H1 (cell line): ENCODE measurements at regions not wholly inside any gene's neighbourhood (a gene's known extent, or its start where the extent isn't known, plus 50 kb on each side); places are given as distances from the start of the nearest gene placed in this dataset.

Source experiments
- CTCF ChIA-PET: fragments of 300-600 bp; sonication (Branson Sonifier 250); formaldehyde crosslinking; loops from one replicate; lab custom pipeline; 2021; ENCODE audit not compliant: partially characterized antibody; lab: Charles Lee
- POLR2A ChIA-PET: fragments of 300-600 bp; sonication (Branson Sonifier 250); formaldehyde crosslinking; loops from one replicate; lab custom pipeline; 2021; ENCODE audit warnings: inconsistent platforms; ENCODE audit not compliant: partially characterized antibody; lab: Charles Lee
- DNase-seq, 2 experiments: peaks; one replicate each; pipeline versions ENCODE4 v3.0.0 to v3.0.0-alpha.2; 2010 to 2022; ENCODE audit warnings: low spot score in 2 of 2, low read depth in 1 of 2, mixed read lengths in 1 of 2
- FAIRE-seq: peaks from 2 replicates; lab custom pipeline; 2011; peaks lifted over from hg19 to GRCh38; lab: Jason Lieb, UNC
- H2AFZ ChIP-seq: 2 replicates; pipeline ENCODE4 v1.8.1; 2012; ENCODE audit warnings: low read length, inconsistent platforms
- H2AK5ac ChIP-seq: 2 replicates; pipeline ENCODE4 v1.6.1; 2013; ENCODE audit warnings: low read depth, low read length
- H2BK120ac ChIP-seq: replicated peaks from 2 replicates; pipeline ENCODE3; 2013; ENCODE audit warnings: low read depth, low read length, inconsistent platforms
- H2BK12ac ChIP-seq: 2 replicates; pipeline ENCODE4 v1.6.1; 2013; ENCODE audit warnings: low read depth, low read length
- H2BK15ac ChIP-seq: 2 replicates; pipeline ENCODE4 v1.6.1; 2013; ENCODE audit warnings: low read length
- H2BK20ac ChIP-seq: 2 replicates; pipeline ENCODE4 v1.6.1; 2013; ENCODE audit warnings: low read length
- H2BK5ac ChIP-seq: 2 replicates; pipeline ENCODE4 v1.6.1; 2013; ENCODE audit warnings: low read depth, low read length
- H3K14ac ChIP-seq: 2 replicates; pipeline ENCODE4 v1.6.1; 2013; ENCODE audit warnings: inconsistent platforms; ENCODE audit not compliant: insufficient read length
- H3K18ac ChIP-seq: 2 replicates; pipeline ENCODE4 v1.6.1; 2013; ENCODE audit warnings: low read length; ENCODE audit errors: extremely low read depth
- H3K23ac ChIP-seq: 2 replicates; pipeline ENCODE4 v1.6.1; 2013; ENCODE audit warnings: inconsistent platforms; ENCODE audit not compliant: insufficient read length
- H3K23me2 ChIP-seq: 2 replicates; pipeline ENCODE4 v1.6.1; 2013; ENCODE audit warnings: low read depth, low read length
- H3K27ac ChIP-seq: 2 replicates; pipeline ENCODE4 v1.6.1; 2011; ENCODE audit warnings: low read depth, low read length, inconsistent platforms
- H3K27me3 ChIP-seq, 4 experiments: replicated peaks in 1 of 4; 1 replicate in 1 of 4; 2 replicates in 3 of 4; pipeline versions ENCODE4 v1.6.1 to v1.8.1; 2011 to 2013; ENCODE audit warnings: low read length in 3 of 4, mild to moderate bottlenecking in 3 of 4, inconsistent platforms in 2 of 4, mixed read lengths in 2 of 4, moderate library complexity in 1 of 4; ENCODE audit not compliant: control insufficient read depth in 3 of 4, insufficient read depth in 3 of 4; ENCODE audit errors: extremely low read depth in 1 of 4
- H3K36me3 ChIP-seq, 4 experiments: 2 replicates each; pipeline versions ENCODE4 v1.6.1 to v1.8.1; 2011 to 2013; ENCODE audit warnings: mild to moderate bottlenecking in 4 of 4, low read length in 3 of 4, moderate library complexity in 2 of 4, control low read depth in 1 of 4, inconsistent platforms in 1 of 4; ENCODE audit not compliant: insufficient read depth in 4 of 4, control insufficient read depth in 2 of 4
- H3K4ac ChIP-seq: replicated peaks from 2 replicates; pipeline ENCODE3; 2013; ENCODE audit warnings: low read length, low read depth, mixed read lengths, inconsistent platforms; ENCODE audit not compliant: insufficient read length
- H3K4me1 ChIP-seq, 4 experiments: replicated peaks in 1 of 4; 1 replicate in 1 of 4; 2 replicates in 3 of 4; pipeline versions ENCODE4 v1.6.1 to v1.8.1; 2011 to 2013; ENCODE audit warnings: low read length in 3 of 4, inconsistent platforms in 2 of 4, mixed read lengths in 1 of 4; ENCODE audit not compliant: insufficient read depth in 4 of 4, control insufficient read depth in 3 of 4
- H3K4me2 ChIP-seq, 2 experiments: 2 replicates each; pipeline versions ENCODE4 v1.6.1 to v1.8.1; 2011 to 2013; ENCODE audit warnings: low read depth in 2 of 2, low read length in 2 of 2, control low read depth in 1 of 2, inconsistent platforms in 1 of 2, mild to moderate bottlenecking in 1 of 2; ENCODE audit not compliant: insufficient read depth in 1 of 2
- H3K4me3 ChIP-seq, 4 experiments: fragments of 200-600, 300-600 bp in 1 of 4; sonication (generic), shearing (Covaris generic), sonication (Bioruptor Twin) in 1 of 4; 2 replicates each; pipeline versions ENCODE4 v1.5.1 to v1.8.1; 2011 to 2016; ENCODE audit warnings: low read length in 4 of 4, low read depth in 3 of 4, control low read depth in 2 of 4, inconsistent platforms in 2 of 4, mild to moderate bottlenecking in 2 of 4, mixed read lengths in 1 of 4, moderate library complexity in 1 of 4; ENCODE audit not compliant: insufficient read depth in 2 of 4; ENCODE audit errors: extremely low read depth in 1 of 4
- H3K56ac ChIP-seq: replicated peaks from 2 replicates; pipeline ENCODE3; 2013; ENCODE audit warnings: low read depth, mild to moderate bottlenecking, mixed read lengths, low read length, inconsistent platforms; ENCODE audit not compliant: insufficient read length
- H3K79me1 ChIP-seq: 2 replicates; pipeline ENCODE4 v1.6.1; 2013; ENCODE audit warnings: low read depth, low read length, control low read depth
- H3K79me2 ChIP-seq, 2 experiments: 2 replicates each; pipeline versions ENCODE4 v1.6.1 to v1.8.1; 2012 to 2013; ENCODE audit warnings: low read length in 2 of 2, mild to moderate bottlenecking in 2 of 2, inconsistent platforms in 1 of 2; ENCODE audit not compliant: insufficient read depth in 2 of 2, control insufficient read depth in 1 of 2
- H3K9ac ChIP-seq, 4 experiments: replicated peaks in 1 of 4; 1 replicate in 1 of 4; 2 replicates in 3 of 4; pipeline versions ENCODE4 v1.6.1 to v1.8.1; 2011 to 2013; ENCODE audit warnings: low read depth in 3 of 4, low read length in 3 of 4, control low read depth in 2 of 4, mild to moderate bottlenecking in 2 of 4, moderate library complexity in 2 of 4, inconsistent platforms in 1 of 4; ENCODE audit errors: extremely low read depth in 1 of 4
- H3K9me3 ChIP-seq, 2 experiments: 2 replicates each; pipeline versions ENCODE4 v1.6.1 to v1.8.1; 2012 to 2013; ENCODE audit warnings: mild to moderate bottlenecking in 2 of 2, moderate library complexity in 2 of 2, control low read depth in 1 of 2, inconsistent platforms in 1 of 2, low read depth in 1 of 2, low read length in 1 of 2, mixed read lengths in 1 of 2; ENCODE audit not compliant: insufficient read depth in 2 of 2
- H4K20me1 ChIP-seq, 2 experiments: replicated peaks in 1 of 2; 2 replicates each; pipeline versions ENCODE3 to v1.8.1; 2011 to 2013; ENCODE audit warnings: inconsistent platforms in 2 of 2, low read length in 2 of 2, mild to moderate bottlenecking in 1 of 2; ENCODE audit not compliant: insufficient read depth in 2 of 2, control insufficient read depth in 1 of 2
- H4K5ac ChIP-seq: 2 replicates; pipeline ENCODE4 v1.6.1; 2013; ENCODE audit warnings: low read length, low read depth, mixed read lengths, inconsistent platforms; ENCODE audit not compliant: insufficient read length
- H4K8ac ChIP-seq: 2 replicates; pipeline ENCODE4 v1.8.0; 2013; ENCODE audit warnings: mild to moderate bottlenecking, moderate library complexity, low read length, inconsistent platforms; ENCODE audit not compliant: insufficient read depth; ENCODE audit errors: extremely low read depth
- H4K91ac ChIP-seq: replicated peaks from 2 replicates; pipeline ENCODE3; 2013; ENCODE audit warnings: low read length, mixed read lengths, inconsistent platforms; ENCODE audit not compliant: insufficient read length
- BACH1 ChIP-seq: IDR thresholded peaks from 2 replicates; pipeline ENCODE4 v1.6.1; 2012; ENCODE audit warnings: low read length, improper control_type of control experiment
- CHD2 ChIP-seq: IDR thresholded peaks from 2 replicates; pipeline ENCODE4 v1.6.1; 2012; ENCODE audit warnings: low read length, improper control_type of control experiment
- KDM1A ChIP-seq: fragments of 200-600, 300-600 bp; sonication (generic); IDR thresholded peaks from 2 replicates; pipeline ENCODE4 v1.7.1; 2016; ENCODE audit warnings: mild to moderate bottlenecking, low read length, borderline replicate concordance
- KDM5A ChIP-seq: fragments of 200-600 bp; IDR thresholded peaks from 2 replicates; pipeline ENCODE4 v1.7.1; 2012; ENCODE audit warnings: mild to moderate bottlenecking, low read length, inconsistent platforms, mixed read lengths
- NRF1 ChIP-seq: IDR thresholded peaks from 2 replicates; pipeline ENCODE4 v1.6.1; 2011; ENCODE audit warnings: mild to moderate bottlenecking, low read depth, low read length, improper control_type of control experiment
- PHF8 ChIP-seq: fragments of 200-600 bp; sonication (generic); conservative IDR thresholded peaks from 2 replicates; pipeline ENCODE4 v1.7.1; 2012; ENCODE audit warnings: low read depth, mild to moderate bottlenecking, inconsistent platforms, low read length, moderate library complexity
- POLR2AphosphoS5 ChIP-seq: IDR thresholded peaks from 2 replicates; pipeline ENCODE4 v1.6.1; 2011; ENCODE audit warnings: low read depth, low read length
- SAP30 ChIP-seq: fragments of 300-600 bp; sonication (generic); IDR thresholded peaks from 2 replicates; pipeline ENCODE4 v1.7.1; 2012; ENCODE audit warnings: low read length, moderate library complexity, mild to moderate bottlenecking, inconsistent platforms; ENCODE audit not compliant: insufficient read depth, insufficient replicate concordance
- SP4 ChIP-seq: IDR thresholded peaks from 2 replicates; pipeline ENCODE4 v1.6.1; 2012; ENCODE audit warnings: low read length, inconsistent platforms
- SRF ChIP-seq: IDR thresholded peaks from 2 replicates; pipeline ENCODE4 v1.6.1; 2011; ENCODE audit warnings: mild to moderate bottlenecking, low read depth, low read length, moderate library complexity
- TAF7 ChIP-seq: optimal IDR thresholded peaks from 2 replicates; pipeline ENCODE3; 2011; ENCODE audit warnings: low read depth, mild to moderate bottlenecking, inconsistent platforms, low read length, moderate library complexity, borderline replicate concordance
- TCF12 ChIP-seq: IDR thresholded peaks from 2 replicates; pipeline ENCODE4 v1.6.1; 2011; ENCODE audit warnings: low read depth, mild to moderate bottlenecking, low read length
- YY1 ChIP-seq: IDR thresholded peaks from 2 replicates; pipeline ENCODE4 v1.6.1; 2011; ENCODE audit warnings: low read depth, mild to moderate bottlenecking, low read length
- TF ChIP-seq, protein P1 (sequence below): IDR thresholded peaks from 2 replicates; pipeline ENCODE4 v1.6.1; 2012; ENCODE audit warnings: low read length, inconsistent platforms

DNA sequence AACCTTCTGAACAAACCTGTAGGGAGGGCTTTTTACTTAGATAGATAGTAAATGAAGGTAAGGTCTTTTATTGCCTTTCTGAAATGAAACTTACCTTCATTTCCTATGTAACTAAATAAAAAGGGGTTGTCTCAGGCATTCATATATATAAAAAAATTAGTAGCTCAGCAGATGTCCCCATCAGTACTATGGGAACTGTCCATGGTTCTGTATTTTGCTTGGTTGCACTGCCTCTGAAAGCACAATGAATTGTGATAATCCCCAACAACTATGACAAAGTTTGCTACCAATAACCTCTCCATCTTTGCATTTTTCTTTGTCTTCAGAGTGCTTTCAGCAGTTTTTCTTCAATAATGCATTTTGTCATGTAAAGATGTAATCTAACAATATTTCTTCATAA is 222.4 kb downstream of the SLIT2 start:
- Histone ChIP-seq H2BK5ac (no peak overlapping the region), H2BK120ac (no peak overlapping the region), H2BK15ac (no peak overlapping the region), H3K23ac (no peak overlapping the region), H3K4me2 (no peak overlapping the region), H3K23me2 (no peaks in the 10 kb centered on the region), H3K36me3 (no peaks in the 10 kb centered on the region), H2AK5ac (no peak overlapping the region), H3K4me1 (no peaks in the 10 kb centered on the region), H3K4me3 (no peak overlapping the region), H2AFZ (no peak overlapping the region), H3K27ac (no peak overlapping the region), H2BK20ac (no peak overlapping the region), H3K4ac (no peak overlapping the region), H3K27me3 (no peaks in the 10 kb centered on the region), H3K14ac (no peak overlapping the region), H3K18ac (no peak overlapping the region), H4K91ac (no peak overlapping the region), H3K9ac (no peak overlapping the region), H4K8ac (no peak overlapping the region), H4K20me1 (peaks cover 0 to 2% of the 10 kb centered on the region in 2 experiments), H3K9me3 (no peaks in the 10 kb centered on the region), H2BK12ac (no peak overlapping the region), H3K79me2 (no peaks in the 10 kb centered on the region), H3K56ac (no peak overlapping the region), H3K79me1 (no peaks in the 10 kb centered on the region), H4K5ac (no peak overlapping the region)
- no peak for DNase-seq
- no peak for FAIRE-seq
- TF ChIP-seq, protein P1, sequence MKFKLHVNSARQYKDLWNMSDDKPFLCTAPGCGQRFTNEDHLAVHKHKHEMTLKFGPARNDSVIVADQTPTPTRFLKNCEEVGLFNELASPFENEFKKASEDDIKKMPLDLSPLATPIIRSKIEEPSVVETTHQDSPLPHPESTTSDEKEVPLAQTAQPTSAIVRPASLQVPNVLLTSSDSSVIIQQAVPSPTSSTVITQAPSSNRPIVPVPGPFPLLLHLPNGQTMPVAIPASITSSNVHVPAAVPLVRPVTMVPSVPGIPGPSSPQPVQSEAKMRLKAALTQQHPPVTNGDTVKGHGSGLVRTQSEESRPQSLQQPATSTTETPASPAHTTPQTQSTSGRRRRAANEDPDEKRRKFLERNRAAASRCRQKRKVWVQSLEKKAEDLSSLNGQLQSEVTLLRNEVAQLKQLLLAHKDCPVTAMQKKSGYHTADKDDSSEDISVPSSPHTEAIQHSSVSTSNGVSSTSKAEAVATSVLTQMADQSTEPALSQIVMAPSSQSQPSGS: no peak
- TF ChIP-seq PHF8: no peak
- no peak for TF ChIP-seq TCF12
- no peak for TF ChIP-seq POLR2AphosphoS5
- TF ChIP-seq SP4: no peak
- TF ChIP-seq NRF1: no peak
- no peak for TF ChIP-seq CHD2
- TF ChIP-seq KDM5A: no peak
- no peak for TF ChIP-seq SAP30
- TF ChIP-seq SRF: no peak
- TF ChIP-seq KDM1A: no peak
- TF ChIP-seq YY1: no peak
- no peak for TF ChIP-seq BACH1
- no peak for TF ChIP-seq TAF7
- ChIA-PET POLR2A (no interaction called here), CTCF (no interaction called here)
